ENCODE measurements at regions not wholly inside any gene's neighbourhood (a gene's known extent, or its start where the extent isn't known, plus 50 kb on each side); places are given as distances from the start of the nearest gene placed in this dataset.

DNA sequence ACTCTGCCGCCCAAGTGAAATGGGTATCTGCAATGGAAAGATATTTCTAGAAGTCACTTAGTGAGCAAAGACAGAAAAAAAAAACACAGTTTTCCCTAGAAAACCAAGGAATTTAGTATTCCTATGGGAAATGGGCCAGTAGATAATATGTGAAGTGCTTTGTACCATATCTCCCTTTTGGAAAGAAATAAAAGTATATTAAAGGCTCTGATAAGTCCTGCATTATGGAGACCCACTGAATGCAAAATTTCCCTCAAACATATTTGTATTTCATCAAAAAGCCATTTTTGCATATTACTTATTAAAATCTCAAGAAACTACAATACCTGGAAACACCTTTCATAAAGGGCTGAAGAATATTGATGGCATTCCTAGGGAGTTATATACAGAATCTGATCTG is 51.6 kb upstream of the DYNLRB2 start:
- FAIRE-seq, result no peak
- no peak for DNase-seq (ENCODE audit: insufficient read length, low spot score)

DNA sequence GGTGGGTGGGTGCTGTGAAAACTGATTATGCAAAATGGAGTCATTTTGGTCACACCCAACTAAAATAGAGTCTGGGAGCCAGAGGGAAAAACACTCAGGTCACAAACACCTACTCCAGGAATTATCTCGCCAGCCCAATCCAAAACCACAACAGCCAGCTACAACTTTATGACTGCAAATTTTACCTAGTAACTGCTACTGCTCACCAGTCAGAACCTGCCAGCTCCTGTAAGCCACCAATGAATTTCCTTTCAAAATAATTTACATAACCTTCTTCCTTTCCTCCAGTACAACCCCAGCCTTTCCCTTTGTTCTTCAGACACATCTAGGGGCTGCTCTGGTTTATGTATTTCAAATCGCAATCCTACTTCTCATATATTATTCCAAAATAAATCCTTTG is 52.6 kb upstream of the DYNLRB2 start:
- FAIRE-seq, result no peak

DNA sequence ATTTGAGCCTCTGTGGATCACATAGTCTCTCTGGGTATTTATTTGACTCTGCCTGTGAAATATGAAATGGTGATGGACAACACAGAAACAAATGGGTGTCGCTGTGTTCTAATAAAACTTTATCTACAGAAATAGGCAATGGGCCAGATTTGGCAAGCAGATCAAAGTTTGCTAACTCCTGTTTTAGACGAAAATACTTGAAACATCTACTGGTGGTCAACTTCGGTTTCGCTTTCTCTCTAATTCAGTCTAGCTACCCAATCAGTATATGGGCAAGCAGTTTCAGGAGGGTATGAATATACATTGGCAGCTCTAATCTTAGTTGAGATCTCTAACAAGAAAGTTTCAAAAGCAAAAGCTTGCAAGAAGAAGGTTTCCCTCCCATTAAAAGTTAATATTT is 60.1 kb upstream of the DYNLRB2 start:
- peak; percentile 9 for DNase-seq (ENCODE audit: insufficient read length, low spot score)
- FAIRE-seq, result peak; percentile 42

More for the DNA sequence above, 52.6 kb upstream of the DYNLRB2 start:
- no peak for DNase-seq (ENCODE audit: insufficient read length, low spot score)

DNA sequence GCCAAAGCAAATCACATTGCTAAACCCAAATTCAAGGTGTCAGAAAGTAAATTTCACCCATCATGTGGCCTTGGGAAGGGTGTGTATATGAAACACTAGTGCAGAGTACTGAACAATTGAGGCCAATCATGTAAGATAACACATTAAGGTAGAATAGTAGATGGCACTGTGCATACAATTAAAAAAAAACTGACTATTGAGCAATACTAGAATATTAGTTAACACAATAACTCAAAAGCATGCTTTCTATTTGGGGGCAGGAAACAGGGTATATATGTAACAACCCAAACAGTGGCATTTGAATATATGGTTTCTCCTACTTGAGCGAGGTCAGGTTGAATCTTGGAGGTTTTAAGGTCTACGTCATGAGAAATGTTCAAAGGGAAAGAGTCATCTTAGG is 63.0 kb upstream of the DYNLRB2 start:
- no peak for DNase-seq (ENCODE audit: insufficient read length, low spot score)
- FAIRE-seq, result no peak

DNA sequence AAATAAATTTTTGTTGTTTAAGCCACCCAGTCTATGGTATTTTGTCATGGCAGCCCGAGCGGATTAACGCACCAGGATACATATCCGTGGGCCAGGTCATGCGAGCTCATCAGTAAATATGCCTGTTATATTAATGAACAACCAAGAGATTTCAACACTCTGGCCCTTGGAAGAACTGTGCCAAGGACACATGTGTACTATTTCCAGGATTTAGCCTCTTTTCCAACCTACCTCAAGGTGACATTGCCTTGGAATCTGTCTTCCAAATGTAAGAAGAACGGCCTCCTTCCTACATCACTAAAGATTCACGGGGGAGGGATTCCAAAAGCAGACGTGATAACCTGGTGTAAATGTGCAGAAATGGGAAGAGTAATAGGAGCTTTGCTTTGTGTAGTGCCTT is 72.8 kb upstream of the DYNLRB2 start:
- DNase-seq (ENCODE audit: insufficient read length, low spot score) (no peak), FAIRE-seq (no peak)

DNA sequence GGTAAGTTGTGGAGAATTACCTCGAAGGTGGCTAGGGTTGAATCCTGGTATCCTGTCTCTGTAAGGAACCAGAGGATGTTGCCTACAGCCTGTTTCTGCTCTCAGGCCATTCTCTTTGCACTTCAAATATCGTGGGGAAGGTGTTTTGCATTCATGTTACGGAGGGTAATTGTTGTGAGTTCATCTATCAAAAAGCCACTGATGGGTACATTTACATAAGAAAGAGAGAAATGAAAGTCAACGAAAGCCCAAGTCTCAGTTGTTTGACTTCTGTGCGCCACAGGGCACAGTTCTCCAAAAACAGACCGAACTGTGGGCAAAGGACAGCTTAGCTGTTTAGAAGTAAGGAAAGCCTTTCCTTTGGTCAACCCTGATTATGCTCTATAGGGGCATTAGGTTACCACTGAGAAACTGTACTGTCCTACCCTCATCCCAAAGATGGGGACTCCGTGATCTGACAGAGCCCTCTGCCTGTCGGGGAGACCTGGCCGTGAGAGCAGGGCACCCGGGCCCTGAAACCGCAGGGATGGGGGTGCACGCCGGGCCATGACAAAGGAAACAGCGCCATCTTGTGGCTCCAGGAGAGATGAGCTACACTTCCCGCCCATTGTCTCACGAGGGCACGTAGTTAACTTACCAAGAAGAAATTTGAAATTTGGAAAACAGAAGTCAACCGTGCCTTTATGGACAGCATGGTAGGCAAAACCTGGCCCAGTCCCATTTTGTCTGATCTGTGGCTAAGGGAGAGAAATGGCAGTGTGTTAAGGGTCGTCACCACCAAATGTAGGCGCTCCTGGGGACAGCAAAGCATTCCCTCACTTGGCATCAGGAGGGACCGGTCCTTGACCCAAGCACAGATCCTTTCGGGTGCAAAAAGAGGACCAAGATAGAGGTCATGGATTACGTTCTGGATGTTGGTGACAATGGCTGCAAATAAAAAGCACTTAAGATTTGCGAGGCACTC is 74.5 kb upstream of the DYNLRB2 start:
- FAIRE-seq, result peak; percentile 58
- peak; percentile 40 for DNase-seq (ENCODE audit: insufficient read length, low spot score)

DNA sequence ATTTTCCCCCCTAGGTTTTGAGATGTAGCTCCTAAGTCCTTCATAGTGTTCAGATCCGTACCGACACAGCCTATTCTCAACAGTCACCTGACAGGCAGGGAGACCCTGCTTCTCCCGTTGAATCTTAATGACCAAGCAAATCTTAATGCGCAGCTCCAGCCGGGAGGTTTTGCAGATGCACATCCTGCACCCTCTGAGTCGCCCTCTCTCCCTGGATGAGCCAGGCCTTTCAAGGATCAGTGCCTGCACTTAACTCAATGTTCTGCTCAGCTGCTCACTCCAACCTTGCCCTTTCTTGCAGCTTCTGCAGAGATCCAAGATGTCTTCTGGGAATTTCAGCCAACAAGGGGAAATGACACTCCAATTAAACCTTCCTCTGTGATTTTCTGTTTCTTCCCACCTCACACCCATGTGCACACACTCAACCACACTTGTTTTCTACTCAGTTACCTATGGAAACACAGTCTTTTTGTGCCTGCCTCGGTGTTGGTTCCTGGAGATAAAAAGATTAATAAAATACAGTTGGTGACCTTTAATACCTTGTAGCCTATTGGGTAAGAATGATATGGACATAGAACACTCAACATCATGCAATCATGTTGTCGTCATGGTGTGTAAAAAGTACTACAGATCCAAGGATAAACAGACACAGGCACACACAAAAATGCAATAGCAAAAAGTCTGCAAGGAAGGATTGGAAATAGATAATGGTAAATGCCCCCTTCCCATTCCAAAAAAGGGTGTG is 76.9 kb upstream of the DYNLRB2 start:
- DNase-seq (ENCODE audit: insufficient read length, low spot score) (no peak), FAIRE-seq (no peak)

DNA sequence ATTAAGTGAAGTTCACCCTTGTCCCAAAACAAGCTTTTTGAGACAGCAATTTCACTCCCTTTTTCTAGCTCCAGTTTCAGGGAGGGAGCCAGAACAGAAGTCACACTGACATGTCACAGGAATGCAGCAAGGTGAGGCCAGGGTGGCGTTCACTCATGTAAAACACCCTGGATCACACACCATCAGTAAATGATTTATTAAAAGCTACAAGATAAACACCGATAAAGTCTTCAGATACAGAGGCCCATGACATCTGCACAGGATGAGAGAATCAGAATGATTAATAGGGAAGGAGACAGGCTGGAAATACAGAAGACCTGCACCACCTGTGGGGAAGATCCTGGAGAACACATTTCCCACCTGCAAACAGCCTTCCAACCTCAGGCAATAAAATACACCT is 77.5 kb upstream of the DYNLRB2 start:
- DNase-seq (ENCODE audit: insufficient read length, low spot score) (no peak), FAIRE-seq (no peak)

DNA sequence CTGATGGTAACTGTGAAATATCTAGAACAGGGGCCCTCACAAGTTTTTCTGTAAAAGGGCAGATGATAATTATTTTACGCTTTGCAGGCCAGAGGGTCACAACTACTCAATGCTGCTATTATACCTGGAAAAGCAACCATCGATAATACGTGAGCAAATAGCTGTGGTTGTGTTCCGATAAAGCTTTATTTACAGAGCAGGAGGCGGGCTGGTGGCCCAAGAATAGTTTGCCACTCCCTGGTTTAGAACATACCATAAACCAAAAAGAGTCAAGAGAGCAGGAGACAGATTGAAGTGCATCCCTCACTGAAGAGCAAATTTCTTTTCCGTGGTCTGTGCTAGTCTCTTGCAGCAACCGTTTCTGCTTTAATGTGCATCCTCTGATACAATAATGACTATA is 77.9 kb upstream of the DYNLRB2 start:
- no peak for DNase-seq (ENCODE audit: insufficient read length, low spot score)
- FAIRE-seq, result no peak

DNA sequence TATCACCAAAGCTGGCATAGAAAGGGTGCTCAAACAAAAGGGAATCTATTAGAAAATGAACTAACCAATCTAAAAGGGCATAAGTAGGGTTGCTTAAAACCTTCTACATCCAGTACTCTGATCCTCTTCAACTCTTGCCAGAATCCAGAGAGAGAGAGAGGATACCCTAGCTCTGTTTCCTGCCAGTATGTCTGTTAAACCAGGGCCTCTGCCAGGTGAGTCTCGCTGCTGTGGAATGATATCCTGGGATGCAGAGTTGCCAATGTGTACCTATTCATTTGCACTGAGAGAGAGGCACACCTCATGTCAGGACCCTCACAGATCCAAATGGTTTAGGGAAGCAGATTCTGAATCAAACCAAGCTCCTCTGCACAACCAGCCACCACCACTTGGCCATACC is 79.8 kb upstream of the DYNLRB2 start:
- DNase-seq (ENCODE audit: insufficient read length, low spot score), result no peak
- no peak for FAIRE-seq

DNA sequence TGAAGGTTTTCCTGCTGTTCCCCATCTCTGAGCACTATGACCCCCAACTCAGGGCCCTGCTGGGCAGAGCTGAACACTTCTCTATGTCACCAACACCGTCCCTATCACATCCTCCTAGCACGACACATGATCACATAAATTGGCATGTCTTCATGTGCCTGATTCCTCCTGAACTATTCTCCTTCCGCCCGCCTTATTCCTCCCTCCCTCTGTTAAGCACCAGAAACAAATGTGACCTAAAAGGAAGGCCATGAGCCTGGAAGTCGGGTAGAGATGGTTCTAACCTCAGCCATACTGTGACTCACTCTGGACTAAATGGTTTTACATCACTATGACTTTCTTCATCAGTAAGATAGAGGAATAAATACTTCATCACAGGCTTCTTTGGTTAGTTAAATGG is 80.8 kb upstream of the DYNLRB2 start:
- DNase-seq (ENCODE audit: insufficient read length, low spot score) (no peak), FAIRE-seq (no peak)

DNA sequence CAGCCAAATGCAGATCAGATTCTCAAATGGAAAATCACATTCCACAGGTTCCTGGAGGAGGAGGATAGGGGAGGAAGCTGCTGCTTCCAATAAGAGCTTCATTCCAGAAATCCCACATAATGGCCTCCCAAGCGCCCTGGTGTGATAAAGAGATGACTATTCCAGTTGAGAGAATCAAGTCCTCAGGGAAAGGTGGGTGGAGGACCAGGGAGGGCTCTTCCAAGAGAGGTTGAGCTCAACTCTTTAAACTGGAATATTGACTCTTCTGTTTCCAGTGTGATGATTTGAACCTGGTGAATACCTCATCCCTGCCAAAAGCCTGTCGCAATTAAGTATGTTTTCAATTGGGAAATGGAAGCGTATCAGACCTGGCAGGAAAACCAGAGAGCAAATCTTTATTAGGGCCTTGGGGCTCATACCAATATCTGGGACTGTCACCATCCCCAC is 81.4 kb upstream of the DYNLRB2 start:
- DNase-seq (ENCODE audit: insufficient read length, low spot score), result no peak
- no peak for FAIRE-seq

DNA sequence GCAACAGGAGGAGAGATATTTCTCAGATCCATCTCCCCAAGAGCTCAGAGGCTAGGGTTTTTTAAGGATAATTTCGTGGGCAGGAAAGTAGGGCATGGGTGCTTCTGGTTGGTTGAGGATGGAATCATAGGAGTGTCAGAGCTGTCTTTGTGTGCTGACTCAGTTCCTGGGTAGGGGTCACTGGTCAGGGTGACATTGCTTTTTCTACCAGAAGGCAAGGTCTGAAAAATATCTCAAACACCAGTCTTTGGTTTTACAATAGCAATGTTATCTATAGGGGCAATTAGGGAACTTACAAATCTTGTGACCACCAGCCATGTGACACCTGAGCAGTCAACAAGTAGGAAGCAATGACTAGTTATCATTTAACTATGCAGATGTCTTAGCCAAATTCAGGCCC is 82.9 kb upstream of the DYNLRB2 start:
- DNase-seq (ENCODE audit: insufficient read length, low spot score), result no peak
- no peak for FAIRE-seq

DNA sequence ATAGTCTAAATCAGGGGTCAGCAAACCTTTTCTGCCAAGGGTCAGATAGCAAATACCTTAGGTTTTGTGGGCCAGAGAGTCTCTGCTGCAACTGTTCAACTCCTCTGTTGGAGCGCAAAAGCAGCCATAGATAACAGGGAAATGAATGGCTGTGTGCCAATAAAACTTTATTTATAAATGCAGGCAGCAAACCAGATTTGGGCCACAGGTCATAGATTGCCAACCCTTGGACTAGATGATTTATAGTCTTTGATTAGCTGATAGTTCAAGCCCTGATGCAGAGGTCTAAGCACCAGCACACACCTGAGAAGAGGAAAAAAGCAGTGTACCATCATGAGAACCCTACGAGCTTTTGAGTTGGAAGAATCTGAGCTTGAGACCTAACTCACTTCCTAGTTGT is 86.0 kb upstream of the DYNLRB2 start:
- DNase-seq (ENCODE audit: insufficient read length, low spot score), result no peak
- no peak for FAIRE-seq

DNA sequence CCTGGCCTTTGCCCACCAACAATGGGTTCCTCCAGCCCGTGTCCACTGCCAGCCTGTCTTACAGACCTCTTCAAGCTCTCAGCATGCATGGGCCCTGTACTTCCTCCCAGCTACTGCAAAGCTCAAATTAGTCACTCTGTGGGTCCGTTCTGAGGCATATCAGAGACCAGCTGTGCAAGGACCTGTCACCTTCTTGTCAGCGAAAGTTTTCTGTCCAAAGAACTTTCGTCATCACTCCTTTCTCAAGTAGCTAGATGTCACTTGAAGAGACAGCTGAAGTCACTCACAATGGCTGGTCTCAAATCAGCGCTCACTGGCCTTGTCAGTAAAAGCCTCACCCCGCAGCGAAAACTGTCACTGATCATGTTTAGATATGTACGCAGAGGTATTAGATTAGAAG is 91.4 kb upstream of the DYNLRB2 start:
- FAIRE-seq (no peak), DNase-seq (ENCODE audit: insufficient read length, low spot score) (no peak)

DNA sequence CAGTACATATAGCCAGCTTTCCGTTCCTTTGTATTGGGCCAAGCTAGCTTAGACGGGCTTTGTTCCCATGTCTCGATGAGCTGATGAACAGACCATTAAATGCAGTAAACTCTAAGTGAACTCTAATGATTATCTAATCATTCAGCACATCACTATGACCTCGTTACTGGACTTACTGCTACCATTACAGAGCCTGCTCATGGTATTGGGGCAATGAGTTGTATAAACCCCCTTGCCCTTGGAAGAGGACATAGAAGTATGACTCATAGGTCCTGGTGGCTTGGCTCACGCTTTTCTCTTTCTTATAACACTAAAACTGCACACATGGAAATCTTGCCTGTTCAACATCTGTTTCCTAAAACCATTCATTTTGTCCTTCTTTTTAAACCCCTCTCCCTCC is 93.6 kb upstream of the DYNLRB2 start:
- no peak for FAIRE-seq
- DNase-seq (ENCODE audit: insufficient read length, low spot score), result no peak

DNA sequence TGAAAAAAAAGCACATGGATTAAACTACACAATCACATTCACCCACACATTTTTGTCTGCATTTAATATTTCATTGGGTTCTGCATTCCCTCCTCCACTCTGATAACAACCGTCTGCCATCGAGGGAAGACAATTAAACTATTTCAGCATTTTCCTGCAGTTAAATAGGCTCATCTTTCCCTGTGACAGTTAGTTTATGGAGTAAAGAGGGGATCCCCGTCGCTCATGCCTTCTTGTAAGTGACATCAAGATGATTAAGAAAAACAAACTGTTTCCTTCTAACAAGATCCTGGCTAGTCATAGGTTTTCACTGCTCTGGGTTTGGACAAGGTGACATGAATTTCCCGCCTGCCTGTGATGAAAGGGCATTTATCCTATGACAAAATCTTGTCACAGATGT is 98.0 kb upstream of the DYNLRB2 start:
- DNase-seq (ENCODE audit: insufficient read length, low spot score) (no peak), FAIRE-seq (no peak)

DNA sequence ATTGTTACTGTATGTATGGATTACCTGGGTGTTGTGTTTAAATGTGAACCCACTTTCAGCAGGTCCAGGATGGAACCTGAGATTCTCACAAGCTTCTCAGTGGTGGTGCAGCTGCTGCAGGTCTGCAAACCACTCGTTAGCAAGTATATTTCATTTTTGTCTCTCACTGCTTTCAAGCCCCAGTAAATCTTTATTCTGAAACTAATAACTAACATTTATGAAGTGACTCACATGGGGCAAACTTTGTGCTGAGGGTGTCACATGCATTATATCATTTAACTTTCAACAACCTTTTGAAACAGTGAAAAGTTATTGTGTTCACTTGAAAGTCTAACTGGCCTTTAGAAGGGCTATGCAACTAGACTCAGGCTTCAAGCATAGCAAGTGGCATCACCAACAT is 98.9 kb upstream of the DYNLRB2 start:
- DNase-seq (ENCODE audit: insufficient read length, low spot score) (no peak), FAIRE-seq (no peak)

DNA sequence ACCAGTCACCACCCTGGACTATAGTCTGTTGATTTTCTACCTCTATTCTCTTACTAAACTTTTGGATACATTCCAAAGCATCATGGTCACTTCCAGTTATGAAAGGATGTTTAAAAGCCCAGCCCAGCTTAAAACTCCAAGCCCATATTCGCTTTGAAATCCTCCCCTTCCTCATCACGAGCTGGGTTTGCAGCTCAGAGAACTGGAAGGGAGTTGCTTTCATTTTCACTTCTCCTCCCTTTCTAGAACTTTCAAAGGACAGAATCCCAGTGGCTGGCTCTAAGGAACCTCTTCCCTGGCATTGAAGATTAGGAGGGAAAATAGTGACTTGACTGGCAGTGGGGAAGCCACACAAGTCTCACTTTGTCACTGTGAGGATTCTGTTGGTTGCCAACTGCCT is 100.1 kb upstream of the DYNLRB2 start:
- FAIRE-seq (no peak), DNase-seq (ENCODE audit: insufficient read length, low spot score) (no peak)

DNA sequence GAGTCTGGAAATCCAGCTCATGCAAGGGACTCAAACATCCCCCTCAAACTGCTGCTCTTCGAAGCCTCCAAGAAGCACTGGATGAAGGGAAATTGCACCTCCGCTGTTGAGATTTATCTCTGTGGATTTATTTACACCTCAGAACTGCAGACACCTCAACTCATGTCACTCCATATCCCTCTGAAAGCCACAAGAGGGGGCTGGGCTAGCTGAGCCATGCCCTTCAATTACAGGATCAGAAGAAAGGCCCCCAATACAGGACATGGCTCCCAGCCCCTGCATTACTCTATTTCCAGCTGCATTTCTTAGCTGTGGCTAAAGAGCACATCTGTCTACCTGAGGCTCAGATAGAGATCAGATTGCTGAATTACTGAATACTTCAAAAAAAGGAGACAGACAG is 103.1 kb upstream of the DYNLRB2 start:
- DNase-seq (ENCODE audit: insufficient read length, low spot score) (no peak), FAIRE-seq (no peak)

DNA sequence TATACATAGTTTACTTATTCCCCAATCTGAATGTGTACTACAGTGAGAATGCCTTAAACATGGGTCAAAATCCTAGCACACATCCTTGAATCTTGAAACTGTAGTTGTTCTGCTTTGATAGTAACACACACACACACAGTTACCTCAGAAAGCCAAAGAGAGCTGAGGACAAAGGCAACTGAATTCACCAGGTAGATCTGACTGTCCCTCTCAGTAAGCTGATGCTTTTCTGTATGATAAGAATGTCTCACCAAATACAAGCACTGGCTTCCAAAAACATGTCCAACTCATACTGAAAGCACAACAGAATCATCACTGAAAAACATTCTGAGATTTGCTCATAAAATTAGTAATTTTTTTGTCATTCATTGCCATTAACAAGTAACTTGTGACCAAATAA is 104.3 kb upstream of the DYNLRB2 start:
- FAIRE-seq, result no peak

DNA sequence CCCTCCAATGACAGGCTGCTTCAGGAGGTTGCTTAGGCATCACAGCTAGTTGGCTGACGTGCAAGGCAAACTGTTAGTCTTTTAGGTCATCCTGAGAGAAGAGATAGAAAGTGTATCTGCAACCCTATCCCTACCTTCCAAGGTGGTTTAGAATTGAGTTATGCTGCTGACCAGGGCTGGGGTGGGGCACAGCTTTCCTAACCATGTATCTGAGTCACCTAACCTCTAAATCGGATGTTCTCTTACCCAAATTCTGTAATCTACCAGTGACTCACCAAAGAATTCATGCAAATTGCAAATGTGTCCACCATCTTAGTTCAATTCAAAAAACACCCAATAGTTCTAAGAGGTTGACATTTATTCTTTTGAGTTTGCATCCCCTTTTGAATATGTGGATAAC is 107.2 kb upstream of the DYNLRB2 start:
- DNase-seq (ENCODE audit: insufficient read length, low spot score) (no peak), FAIRE-seq (no peak)

More for the DNA sequence above, 104.3 kb upstream of the DYNLRB2 start:
- DNase-seq (ENCODE audit: insufficient read length, low spot score), result no peak
